ENCODE measurements at regions not wholly inside any gene's neighbourhood (a gene's known extent, or its start where the extent isn't known, plus 50 kb on each side); places are given as distances from the start of the nearest gene placed in this dataset.
"Not testable (repeated sequence)": the region's sequence is repeated elsewhere in the genome, so short reads cannot be mapped to it uniquely, and the experiment has no call there.

GRCh38 chr2:49693961-49694360 lies 539.6 kb upstream of the FSHR start:
- TF ChIP-seq CTCF (IDR thresholded peaks at IDR 0.05; ENCODE audit: insufficient read depth, low read length) = no peak
- DNase-seq (ENCODE audit: low read depth) = no peak
- no peak overlapping the region for H3K4me3 ChIP-seq (ENCODE audit: low read depth, low read length)

- DNase-seq (ENCODE audit: low read depth); H3K4me3 ChIP-seq (ENCODE audit: low read depth, low read length): not testable (repeated sequence)
These were observed 537.7 kb upstream of the FSHR start for GRCh38 chr2:49692022-49692421.

- no peak for DNase-seq (ENCODE audit: low read depth)
These were observed 533.6 kb upstream of the FSHR start for GRCh38 chr2:49687918-49688317.

GRCh38 chr2:49686897-49687442 lies 532.7 kb upstream of the FSHR start:
- DNase-seq (ENCODE audit: low read depth) = no peak
- H3K4me3 ChIP-seq (ENCODE audit: low read depth, low read length) = no peak overlapping the region
- no peak for TF ChIP-seq CTCF (IDR thresholded peaks at IDR 0.05; ENCODE audit: insufficient read depth, low read length)

More at GRCh38 chr2:49687918-49688317, 533.6 kb upstream of the FSHR start:
- no peak overlapping the region for H3K4me3 ChIP-seq (ENCODE audit: low read depth, low read length)
- no peak for TF ChIP-seq CTCF (IDR thresholded peaks at IDR 0.05; ENCODE audit: insufficient read depth, low read length)

GRCh38 chr2:49686291-49686690 lies 532.0 kb upstream of the FSHR start:
- DNase-seq (ENCODE audit: low read depth) = no peak
- no peak for TF ChIP-seq CTCF (IDR thresholded peaks at IDR 0.05; ENCODE audit: insufficient read depth, low read length)
- no peak overlapping the region for H3K4me3 ChIP-seq (ENCODE audit: low read depth, low read length)

GRCh38 chr2:49677227-49677626 lies 522.9 kb upstream of the FSHR start:
- no peak for DNase-seq (ENCODE audit: low read depth)
- H3K4me3 ChIP-seq (ENCODE audit: low read depth, low read length) = no peak overlapping the region
- no peak for TF ChIP-seq CTCF (IDR thresholded peaks at IDR 0.05; ENCODE audit: insufficient read depth, low read length)

- no peak for TF ChIP-seq CTCF (IDR thresholded peaks at IDR 0.05; ENCODE audit: insufficient read depth, low read length)
- DNase-seq (ENCODE audit: low read depth) = no peak
- no peak overlapping the region for H3K4me3 ChIP-seq (ENCODE audit: low read depth, low read length)
These were observed 510.5 kb upstream of the FSHR start for GRCh38 chr2:49664827-49665226.

Data from fibroblast of the aortic adventitia (primary cell).